Superior temporal gyrus (tissue), 1 donor: ENCODE measurements at regions not wholly inside any gene's neighbourhood (a gene's known extent, or its start where the extent isn't known, plus 50 kb on each side); places are given as distances from the start of the nearest gene placed in this dataset.
"Not testable (repeated sequence)": the region's sequence is repeated elsewhere in the genome, so short reads cannot be mapped to it uniquely, and the experiment has no call there.

Experiments used
- DNase-seq: peaks from one replicate; pipeline ENCODE4 v3.0.0-alpha.2; 2016; ENCODE audit errors: extremely low spot score

GRCh38 chr13:55937180-55937579 is 1203.5 kb upstream of the PRR20A start:
- DNase-seq = no peak

DNA sequence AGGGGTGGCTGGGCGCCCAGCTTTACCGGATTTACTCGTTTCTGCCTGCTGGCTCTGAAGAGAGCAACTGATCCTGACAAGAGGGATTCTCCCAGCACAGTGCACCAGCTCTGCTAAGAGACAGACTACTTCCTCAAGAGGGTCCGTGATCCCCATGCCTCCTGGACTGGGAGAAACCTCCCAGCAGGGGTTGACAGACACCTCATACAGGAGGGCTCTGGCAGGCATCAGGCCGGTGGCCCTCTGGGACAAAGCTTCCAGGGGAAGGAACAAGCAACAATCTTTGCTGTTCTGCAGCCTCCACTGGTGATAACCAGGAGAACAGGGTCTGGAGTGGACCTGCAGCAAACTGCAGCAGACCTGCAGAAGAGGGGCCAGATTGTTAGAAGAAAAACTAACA is 1192.5 kb upstream of the PRR20A start:
- no peak for DNase-seq

- no peak for DNase-seq
These were observed 1176.8 kb upstream of the PRR20A start for GRCh38 chr13:55963934-55964333.

- no peak for DNase-seq
These were observed 1173.7 kb upstream of the PRR20A start for GRCh38 chr13:55967055-55967454.

DNA sequence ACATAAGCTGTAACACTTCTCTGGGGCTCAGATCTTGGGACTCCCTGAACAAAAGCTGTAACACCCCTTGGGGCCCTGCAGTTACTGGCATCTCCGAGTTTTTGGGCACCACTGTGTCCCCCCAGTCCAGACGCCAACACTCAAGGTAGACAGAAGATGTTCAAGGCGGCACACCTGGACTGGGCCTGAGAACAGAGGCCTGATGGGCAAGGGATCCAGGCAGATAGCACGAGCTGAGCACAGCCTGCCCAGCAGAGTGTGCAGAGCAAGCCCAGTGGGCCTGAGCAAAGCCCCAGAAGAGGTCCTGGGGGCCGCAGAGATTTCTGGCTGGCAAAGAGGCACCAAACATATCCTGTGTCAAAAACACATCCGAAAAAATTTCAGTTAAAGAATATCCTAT is 1163.3 kb upstream of the PRR20A start:
- no peak for DNase-seq

- DNase-seq = no peak
These were observed 1159.3 kb upstream of the PRR20A start for GRCh38 chr13:55981381-55981780.

- not testable (repeated sequence) for DNase-seq
These were observed 1156.7 kb upstream of the PRR20A start for GRCh38 chr13:55984026-55984425.

- DNase-seq = no peak
These were observed 1150.1 kb upstream of the PRR20A start for GRCh38 chr13:55990631-55991030.

DNA sequence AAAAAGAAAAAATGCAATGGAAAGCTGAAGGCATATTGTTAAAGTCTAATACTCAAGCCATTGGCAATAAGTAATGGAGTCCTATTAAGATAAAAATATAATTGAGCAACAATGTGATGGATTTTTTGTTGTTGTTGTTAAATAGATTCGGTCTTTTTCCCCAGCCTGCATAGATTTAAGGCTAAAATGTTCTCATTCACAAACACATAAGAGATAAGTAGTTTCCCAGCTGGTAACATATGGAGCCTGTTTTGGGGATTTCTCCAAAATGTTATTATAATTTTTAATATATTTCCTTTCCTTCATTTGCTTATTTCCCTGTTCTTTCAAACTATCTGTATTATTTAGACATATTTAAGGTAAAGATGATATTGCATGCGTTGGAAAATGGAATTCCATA is 1149.1 kb upstream of the PRR20A start:
- DNase-seq = no peak

DNA sequence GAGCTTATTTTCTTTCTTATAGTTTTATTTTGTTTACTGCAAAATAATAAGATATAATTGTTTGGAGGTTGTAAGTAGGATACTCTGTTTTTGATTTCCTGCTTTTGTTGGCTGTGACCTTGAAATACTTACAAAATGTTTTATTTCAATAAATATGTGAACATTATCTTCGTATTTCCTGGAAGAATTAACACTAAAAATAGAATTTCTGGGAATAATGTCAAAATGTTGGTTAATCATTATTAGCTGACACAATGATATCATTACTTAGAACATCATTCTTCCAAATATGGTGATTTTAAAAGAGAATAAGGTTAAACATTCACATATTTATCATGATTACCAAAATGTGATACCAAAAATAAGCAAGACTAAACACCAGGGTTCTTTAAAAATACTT is 1148.6 kb upstream of the PRR20A start:
- no peak for DNase-seq

DNA sequence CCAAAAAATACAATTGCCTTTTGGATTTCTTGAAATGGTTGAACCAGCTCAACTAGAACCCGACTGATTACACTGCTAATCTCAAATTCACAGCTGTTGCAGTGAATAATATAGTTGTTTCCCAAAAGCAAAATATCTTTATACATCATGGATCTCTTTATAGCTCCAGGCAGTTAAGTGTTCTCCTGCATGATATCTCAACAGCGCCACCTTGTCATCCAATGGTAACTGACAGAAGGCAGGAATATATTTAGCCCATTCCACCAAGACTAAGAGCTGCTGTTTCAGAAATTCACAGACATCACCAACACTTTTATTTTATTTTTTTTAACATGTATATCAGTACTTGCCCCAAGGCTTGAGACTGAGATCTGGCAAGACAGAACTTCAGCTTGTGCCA is 1141.0 kb upstream of the PRR20A start:
- no peak for DNase-seq

DNA sequence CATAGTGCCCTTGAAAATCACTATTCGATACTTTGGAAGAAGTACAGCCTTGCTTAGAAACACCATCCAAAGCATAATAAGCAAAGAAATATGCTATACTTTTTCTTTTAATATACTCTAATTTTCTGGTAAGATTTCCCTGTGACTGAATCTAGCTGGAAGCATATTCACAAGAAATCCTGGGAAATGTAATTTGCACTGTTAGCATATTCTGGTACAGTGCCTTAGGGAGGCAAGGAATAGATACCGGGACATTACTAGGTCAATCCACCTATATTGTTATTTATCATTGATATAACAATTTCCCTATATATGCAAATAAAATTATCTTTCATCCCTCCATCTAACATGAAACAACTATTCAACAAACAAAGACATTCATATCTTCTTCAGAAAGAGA is 1131.3 kb upstream of the PRR20A start:
- DNase-seq = no peak

GRCh38 chr13:56012644-56013043 is 1128.1 kb upstream of the PRR20A start:
- no peak for DNase-seq

DNA sequence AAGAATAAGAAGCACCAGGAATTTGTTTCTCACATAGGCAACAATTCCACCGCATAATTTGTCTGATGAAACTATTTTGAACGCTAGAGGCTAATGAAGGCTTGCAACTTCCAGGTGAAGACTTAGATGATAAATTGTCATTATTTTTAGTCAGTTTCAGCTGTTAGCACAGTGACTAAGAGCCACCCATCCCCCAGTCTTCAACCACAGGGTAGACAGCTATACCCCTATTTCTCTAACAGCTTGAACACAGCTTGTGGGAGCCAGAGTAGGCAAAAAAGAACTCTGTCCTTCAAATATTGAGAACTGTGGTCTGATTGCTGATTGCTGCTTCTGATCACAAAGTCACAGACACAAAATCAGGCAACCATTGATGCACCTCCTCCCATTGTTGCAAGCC is 1124.8 kb upstream of the PRR20A start:
- DNase-seq = no peak

DNA sequence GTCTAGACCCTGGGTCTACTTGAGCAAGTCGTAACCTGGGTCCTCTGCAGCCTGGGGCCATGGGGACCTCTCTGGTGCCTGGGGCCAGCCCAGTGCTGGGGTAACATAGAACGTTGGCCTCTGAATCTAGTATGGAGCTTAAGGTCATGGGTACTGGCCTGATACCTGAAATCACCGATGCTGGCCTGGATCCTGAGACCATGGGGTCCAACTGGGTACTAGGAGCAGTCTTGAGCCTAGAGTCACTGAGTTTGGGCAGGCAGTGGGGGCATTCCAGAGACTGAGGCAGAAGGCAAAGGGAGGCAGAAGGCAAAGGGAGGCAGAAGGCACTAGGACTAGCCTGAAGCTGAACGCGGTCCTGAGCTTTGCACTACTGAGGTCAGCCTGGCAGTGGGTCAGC is 1121.1 kb upstream of the PRR20A start:
- no peak for DNase-seq

DNA sequence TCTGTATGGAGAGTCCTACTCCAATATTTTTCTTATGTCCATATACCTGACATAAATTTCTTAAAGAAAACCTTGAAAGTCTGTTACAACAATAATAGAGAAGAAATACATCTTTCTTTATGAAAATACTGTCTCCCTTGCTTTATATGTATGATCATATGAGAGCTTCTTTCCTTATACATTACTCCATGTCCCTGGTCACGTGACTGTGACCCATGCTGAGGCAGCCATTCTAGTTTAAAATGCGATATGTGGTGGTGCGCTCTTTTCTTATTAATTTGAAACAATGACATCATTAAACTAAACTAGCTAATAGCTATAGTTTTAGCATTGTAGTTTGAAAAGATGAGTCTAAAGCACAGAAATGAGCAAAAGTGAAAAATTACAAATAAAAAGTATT is 1120.3 kb upstream of the PRR20A start:
- no peak for DNase-seq

DNA sequence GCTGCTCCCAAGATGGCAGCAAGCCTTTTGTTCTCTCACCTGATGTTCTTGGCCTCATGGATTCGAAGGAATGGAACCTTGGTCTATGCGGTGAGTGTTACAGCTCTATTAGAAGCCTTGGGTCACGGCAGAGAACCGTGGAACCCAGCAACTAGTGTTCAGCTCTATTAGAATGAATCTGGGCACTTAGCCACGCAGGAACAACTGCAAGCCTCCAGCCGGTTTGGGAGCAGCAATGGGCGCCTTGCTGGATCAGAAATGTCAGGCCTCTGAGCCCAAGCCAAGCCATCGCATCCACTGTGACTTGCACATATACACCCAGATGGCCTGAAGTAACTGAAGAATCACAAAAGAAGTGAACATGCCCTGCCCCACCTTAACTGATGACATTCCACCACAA is 1100.7 kb upstream of the PRR20A start:
- DNase-seq = no peak

DNA sequence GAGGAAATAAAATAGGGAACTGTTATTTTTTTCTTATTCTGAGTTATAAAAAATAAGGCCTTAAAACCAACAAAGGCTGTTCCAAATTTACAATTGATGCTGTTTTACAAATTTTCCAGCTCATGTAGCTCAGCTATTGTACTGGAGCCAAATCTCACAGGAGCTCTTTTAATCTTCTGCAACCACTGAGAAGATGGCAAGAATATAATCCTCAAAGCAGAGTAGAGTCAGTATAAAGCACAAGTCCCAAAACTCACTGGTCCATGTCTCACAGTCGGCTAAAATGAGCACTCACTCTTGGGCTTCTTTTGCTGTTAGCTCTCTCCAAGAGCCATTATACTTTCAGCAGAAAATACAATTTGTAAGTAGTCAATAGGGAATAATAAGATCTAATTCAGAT is 1074.4 kb upstream of the PRR20A start:
- no peak for DNase-seq

- DNase-seq = peak; percentile 27
These were observed 1038.1 kb upstream of the PRR20A start for GRCh38 chr13:56102641-56103040.

DNA sequence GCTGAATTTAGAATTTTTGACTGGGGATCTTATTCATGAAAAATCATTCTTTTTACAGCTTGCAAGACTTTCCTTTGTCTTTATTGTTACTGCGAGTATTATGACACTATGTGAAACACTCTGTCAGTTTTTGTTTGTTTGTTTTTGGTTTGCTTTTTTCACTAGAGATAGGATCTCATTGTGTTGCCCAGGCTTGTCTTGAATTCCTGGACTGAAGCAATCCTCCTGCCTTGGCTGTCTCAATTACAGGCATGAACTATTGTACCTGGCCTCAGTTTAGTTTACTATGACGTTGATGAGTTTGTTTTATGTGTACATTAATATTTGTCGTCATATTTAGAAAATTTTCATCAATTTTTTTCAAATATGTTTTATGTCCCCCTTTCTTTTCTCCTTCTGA is 1030.0 kb upstream of the PRR20A start:
- no peak for DNase-seq

GRCh38 chr13:56134524-56134923 is 1006.2 kb upstream of the PRR20A start:
- no peak for DNase-seq

GRCh38 chr13:56166864-56167263 is 973.9 kb upstream of the PRR20A start:
- DNase-seq = no peak

GRCh38 chr13:56168581-56168980 is 972.1 kb upstream of the PRR20A start:
- no peak for DNase-seq

- DNase-seq = no peak
These were observed 967.4 kb upstream of the PRR20A start for GRCh38 chr13:56173346-56173745.

GRCh38 chr13:56182598-56182997 is 958.1 kb upstream of the PRR20A start:
- DNase-seq = no peak
